Esophagus muscularis mucosa (tissue), 2 donors: ENCODE measurements at regions not wholly inside any gene's neighbourhood (a gene's known extent, or its start where the extent isn't known, plus 50 kb on each side); places are given as distances from the start of the nearest gene placed in this dataset.

Experiments
- POLR2A ChIP-seq: fragments of 450-650 bp; IDR thresholded peaks from one replicate; pipeline ENCODE4 v1.6.1; 2017; ENCODE audit warnings: antibody characterized with exemption, moderate library complexity, mild to moderate bottlenecking, low read depth
- POLR2AphosphoS5 ChIP-seq, 2 donors: sonication (generic); formaldehyde crosslinking; IDR thresholded peaks; one replicate each; pipeline ENCODE4 v1.6.1; 2017; ENCODE audit warnings: antibody characterized with exemption in 2 of 2

- no peak for TF ChIP-seq POLR2A
- TF ChIP-seq POLR2AphosphoS5 (IDR thresholded peaks at IDR 0.05) = no peak
Observed at GRCh38 chr14:84454114-84454513, 1075.8 kb upstream of the FLRT2 start.
